ENCODE measurements at regions not wholly inside any gene's neighbourhood (a gene's known extent, or its start where the extent isn't known, plus 50 kb on each side); places are given as distances from the start of the nearest gene placed in this dataset.
"Not testable (repeated sequence)": the region's sequence is repeated elsewhere in the genome, so short reads cannot be mapped to it uniquely, and the experiment has no call there.

DNA sequence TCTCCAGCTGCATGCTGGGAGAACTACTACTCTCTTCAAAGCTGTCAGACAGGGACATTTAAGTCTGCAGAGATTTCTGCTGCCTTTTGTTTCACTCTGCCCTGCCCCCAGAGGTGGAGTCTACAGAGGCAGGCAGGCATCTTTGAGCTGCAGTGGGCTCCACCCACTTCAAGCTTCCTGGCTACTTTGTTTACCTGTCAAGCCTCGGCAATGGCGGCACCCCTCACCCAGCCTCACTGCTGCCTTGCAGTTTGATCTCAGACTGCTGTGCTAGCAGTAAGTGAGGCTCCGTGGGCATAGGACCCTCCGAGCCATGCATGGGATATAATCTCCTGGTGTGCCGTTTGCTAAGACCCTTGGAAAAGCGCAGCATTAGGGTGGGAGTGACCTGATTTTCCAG lies 61.7 kb downstream of the DMRTA1 start:
- TF ChIP-seq EZH2phosphoT487 (IDR thresholded peaks at IDR 0.05; ENCODE audit: borderline replicate concordance, low read depth, low read length), result not testable (repeated sequence)
- TF ChIP-seq, protein P1, sequence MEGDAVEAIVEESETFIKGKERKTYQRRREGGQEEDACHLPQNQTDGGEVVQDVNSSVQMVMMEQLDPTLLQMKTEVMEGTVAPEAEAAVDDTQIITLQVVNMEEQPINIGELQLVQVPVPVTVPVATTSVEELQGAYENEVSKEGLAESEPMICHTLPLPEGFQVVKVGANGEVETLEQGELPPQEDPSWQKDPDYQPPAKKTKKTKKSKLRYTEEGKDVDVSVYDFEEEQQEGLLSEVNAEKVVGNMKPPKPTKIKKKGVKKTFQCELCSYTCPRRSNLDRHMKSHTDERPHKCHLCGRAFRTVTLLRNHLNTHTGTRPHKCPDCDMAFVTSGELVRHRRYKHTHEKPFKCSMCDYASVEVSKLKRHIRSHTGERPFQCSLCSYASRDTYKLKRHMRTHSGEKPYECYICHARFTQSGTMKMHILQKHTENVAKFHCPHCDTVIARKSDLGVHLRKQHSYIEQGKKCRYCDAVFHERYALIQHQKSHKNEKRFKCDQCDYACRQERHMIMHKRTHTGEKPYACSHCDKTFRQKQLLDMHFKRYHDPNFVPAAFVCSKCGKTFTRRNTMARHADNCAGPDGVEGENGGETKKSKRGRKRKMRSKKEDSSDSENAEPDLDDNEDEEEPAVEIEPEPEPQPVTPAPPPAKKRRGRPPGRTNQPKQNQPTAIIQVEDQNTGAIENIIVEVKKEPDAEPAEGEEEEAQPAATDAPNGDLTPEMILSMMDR (conservative IDR thresholded peaks at IDR 0.05; ENCODE audit: low read length), result not testable (repeated sequence)

Data from OCI-LY7 (cell line).